ENCODE measurements at regions not wholly inside any gene's neighbourhood (a gene's known extent, or its start where the extent isn't known, plus 50 kb on each side); places are given as distances from the start of the nearest gene placed in this dataset.

- ChIA-PET POLR2A (no interaction called here), CTCF (no interaction called here)
These were observed 2223.1 kb upstream of the C9orf72 start for GRCh38 chr9:29796291-29796952.

DNA sequence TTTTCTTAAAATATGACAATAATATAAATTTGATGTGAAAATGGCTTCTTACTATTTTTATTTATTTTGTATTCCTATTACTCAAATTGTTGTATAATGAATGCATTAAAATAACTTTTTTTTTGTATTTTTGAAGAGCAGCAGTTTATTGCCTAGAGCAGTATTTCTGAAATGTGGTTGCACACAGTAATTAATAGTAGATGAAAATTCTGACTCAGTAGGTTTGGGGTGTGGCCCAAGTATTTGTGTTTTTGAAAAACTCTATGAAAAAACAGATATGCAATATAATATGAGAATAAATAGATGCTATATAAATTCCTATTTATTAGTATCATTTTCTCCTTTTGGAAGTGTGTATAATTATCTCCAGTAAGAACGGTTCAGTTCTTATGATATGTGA lies 2225.3 kb upstream of the C9orf72 start:
- ChIA-PET CTCF (no interaction called here), POLR2A (no interaction called here)

DNA sequence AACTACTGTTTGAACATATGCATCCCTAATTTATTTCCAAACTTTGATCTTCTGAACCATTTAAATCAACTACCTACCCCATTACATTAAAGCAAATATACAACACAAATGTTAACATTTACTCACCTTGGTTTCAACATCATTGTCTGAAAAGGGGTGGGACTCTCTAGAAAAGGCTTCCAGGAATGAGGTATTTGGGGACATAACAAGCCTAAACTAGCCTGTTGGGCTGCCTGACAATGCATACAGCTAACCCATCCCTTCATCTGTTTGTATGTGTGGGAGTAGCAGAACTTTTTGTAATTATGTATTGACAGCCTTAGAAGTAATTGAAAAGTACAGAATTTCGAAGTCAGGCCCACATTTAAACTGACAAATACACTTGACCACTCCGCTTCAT lies 2225.9 kb upstream of the C9orf72 start:
- ChIA-PET POLR2A (no interaction called here), CTCF (no interaction called here)

GRCh38 chr9:29800821-29801220 lies 2227.5 kb upstream of the C9orf72 start:
- POLR2A ChIA-PET: no interaction called here
- CTCF ChIA-PET: no interaction called here

GRCh38 chr9:29802454-29802853 lies 2229.2 kb upstream of the C9orf72 start:
- CTCF ChIA-PET: no interaction called here
- POLR2A ChIA-PET: no interaction called here

DNA sequence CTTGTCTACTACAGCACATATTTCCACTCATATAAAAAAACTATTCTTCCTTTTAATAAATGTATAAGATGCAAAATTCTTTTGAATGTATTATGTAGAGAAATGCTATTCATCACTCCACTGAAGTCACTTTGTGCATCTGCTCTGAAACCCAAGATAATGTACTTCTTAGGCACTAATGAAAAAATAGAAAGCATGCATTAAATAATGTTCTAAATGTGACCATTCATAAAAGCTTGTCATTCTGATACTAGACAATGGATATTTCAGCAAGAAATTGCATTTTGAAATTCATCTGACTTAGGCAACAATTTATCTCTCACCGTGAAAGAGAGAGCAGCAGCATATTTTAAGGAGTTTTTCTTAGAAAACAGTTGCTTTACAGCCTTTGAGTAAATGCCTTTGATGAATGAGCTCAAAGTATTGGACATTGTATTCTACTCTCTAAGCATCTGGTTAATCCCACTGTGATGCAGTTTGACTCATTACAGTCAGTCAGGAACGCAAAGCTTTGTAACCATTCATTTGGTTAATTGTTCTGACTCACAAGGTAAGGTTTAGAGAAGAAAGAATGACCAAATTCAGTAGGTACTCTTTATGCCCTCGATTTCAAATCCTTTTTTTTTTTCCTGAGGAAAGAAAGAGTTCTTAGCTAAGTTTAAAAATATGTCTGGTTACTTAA lies 2233.8 kb upstream of the C9orf72 start:
- CTCF ChIA-PET: no interaction called here
- POLR2A ChIA-PET: no interaction called here

DNA sequence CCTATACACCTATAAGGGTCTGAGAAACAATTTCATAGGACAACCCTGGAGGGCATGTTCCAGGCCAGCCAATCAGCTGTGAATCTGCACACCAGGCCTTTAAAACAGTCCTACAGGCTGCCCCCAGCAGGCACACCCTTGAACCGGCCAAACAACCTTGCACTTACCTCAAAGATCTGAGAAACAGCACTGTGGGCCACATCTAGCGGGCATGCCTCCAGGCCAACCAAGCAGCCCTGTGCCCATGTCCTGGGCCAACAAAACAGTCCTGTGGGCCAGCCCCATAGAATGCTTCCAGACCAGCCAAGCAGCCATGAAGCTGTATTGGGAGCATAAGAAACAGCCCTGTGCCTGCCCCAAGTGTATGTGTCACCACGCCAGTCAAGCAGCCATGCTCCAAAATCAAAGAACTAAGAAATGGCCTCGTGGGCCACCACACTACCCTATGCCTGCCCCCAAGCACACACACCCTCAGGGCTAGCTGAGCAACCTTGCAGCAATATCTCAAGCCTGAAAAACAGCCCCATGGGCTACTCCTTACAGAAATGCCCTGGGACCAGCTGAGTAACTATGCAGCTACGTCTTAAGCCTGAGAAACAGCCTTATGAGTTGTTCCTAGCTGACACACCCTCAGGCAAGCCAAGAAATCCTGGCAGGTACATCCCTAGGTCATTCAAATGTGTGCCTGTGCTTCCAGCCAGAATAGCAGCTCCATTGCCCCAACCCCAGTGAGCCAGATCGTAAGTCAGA lies 2243.8 kb upstream of the C9orf72 start:
- ChIA-PET CTCF (no interaction called here), POLR2A (no interaction called here)

GRCh38 chr9:29822458-29822857 lies 2249.2 kb upstream of the C9orf72 start:
- POLR2A ChIA-PET: no interaction called here
- CTCF ChIA-PET: no interaction called here

GRCh38 chr9:29826421-29826820 lies 2253.1 kb upstream of the C9orf72 start:
- POLR2A ChIA-PET: no interaction called here
- CTCF ChIA-PET: no interaction called here

DNA sequence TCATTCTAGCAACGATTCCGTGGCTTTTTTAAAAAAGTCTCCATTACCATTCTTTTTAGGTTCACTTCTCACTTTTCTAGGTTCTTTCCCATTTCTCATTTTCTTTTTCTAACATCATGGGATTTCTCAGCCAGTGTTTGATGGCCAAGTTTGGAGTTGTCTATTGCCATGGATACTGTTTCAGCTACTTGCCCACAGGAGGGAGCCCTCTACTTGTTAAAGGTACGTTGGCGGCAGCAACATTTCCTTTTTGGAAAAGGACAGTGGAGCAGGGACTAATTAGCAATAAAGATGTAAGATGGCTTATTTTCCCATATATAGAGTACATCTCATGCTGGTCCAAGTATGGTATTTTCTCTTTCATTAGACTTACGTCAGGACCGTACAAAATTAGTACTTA lies 2257.5 kb upstream of the C9orf72 start:
- ChIA-PET POLR2A (no interaction called here), CTCF (no interaction called here)

DNA sequence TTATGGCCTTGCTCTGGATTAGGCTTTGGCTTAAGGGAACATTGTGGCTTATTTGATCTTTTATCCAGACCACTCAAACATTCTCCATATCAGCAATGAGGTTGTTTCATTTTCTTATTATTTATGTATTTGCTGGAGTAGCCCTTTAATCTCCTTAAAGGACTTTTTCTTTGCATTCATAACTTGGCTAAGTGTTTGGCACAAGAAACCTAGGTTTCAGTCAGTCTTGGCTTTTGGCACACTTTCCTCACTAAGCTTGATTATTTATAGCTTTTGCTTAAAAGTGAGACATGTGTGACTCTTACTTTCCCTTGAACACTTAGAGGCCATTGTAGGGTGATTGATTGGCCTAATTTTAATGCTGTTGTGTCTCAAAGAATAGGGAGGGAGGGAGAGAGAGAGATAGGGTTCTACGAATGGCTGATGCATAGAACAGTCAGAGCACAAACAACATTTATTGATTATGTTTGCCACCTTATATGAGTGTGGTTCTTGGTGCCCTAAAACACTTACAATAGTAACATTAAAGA lies 2265.3 kb upstream of the C9orf72 start:
- ChIA-PET CTCF (no interaction called here), POLR2A (no interaction called here)

- ChIA-PET CTCF (no interaction called here), POLR2A (no interaction called here)
These were observed 2271.0 kb upstream of the C9orf72 start for GRCh38 chr9:29844251-29844650.

DNA sequence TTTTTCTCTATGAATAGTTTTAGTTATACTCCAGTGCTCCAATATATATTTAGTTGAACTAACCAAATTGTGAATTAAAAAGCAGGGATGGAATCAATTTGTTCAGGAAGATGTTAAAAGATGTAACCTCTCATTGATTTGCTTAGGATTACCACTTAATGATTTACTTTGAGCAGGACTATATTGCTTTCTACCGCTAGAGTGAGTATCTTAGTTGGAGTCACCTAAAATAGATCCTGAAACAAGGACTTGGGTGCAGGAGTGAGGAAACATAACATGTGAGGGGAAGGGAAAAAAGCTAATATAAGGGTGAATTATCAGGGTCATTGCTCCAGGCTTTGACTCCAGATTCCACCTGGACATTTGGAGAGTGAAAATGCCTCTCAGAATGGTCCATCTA lies 2277.4 kb upstream of the C9orf72 start:
- ChIA-PET POLR2A (no interaction called here), CTCF (no interaction called here)

- ChIA-PET CTCF (no interaction called here), POLR2A (no interaction called here)
These were observed 2288.5 kb upstream of the C9orf72 start for GRCh38 chr9:29861803-29862202.

DNA sequence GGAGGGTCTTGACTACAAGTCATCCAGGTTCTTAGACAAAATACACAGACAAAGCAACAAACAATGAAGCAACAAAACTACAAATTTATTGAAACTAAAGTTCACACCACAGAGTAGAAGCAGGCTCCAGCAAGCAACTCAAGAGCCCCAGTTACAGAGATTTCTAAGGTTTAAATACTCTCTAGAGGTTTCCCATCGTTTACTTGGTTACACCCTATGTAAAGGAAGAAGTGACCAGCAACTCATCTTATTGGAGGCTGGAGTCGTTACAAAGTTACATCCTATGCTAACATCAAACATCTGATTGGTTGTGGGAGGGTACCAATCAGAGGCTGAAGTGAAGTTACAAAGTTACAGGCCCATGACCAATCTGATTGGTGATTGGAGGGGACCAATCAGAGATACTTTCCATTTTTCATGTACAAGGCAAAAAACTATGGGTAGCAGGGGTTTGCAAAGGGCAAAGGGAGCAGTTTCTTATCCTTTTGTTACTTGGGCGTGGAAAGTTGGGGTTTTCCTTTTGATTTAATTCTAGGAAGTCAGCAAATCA lies 2292.6 kb upstream of the C9orf72 start:
- CTCF ChIA-PET: no interaction called here
- POLR2A ChIA-PET: no interaction called here

DNA sequence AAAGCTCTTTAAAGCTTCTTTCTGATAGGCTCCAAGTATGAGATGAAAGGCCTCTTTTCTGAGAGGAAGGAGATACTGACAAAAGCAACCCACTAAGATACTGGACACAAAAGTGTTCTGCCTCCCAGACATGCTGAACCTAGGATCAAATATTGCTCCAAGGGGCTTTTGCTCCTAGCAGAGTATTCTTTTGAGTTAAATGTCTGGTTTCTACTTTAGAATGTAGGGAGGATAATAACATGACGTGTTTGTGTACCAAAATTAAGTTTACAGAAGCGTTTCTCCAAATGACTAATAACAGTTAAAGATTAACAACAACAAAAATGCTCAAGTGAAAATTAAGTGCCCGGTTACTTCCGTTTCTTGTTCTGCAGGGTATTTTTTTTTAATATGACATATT lies 2293.3 kb upstream of the C9orf72 start:
- ChIA-PET POLR2A (no interaction called here), CTCF (no interaction called here)

- ChIA-PET POLR2A (no interaction called here), CTCF (no interaction called here)
These were observed 2300.3 kb upstream of the C9orf72 start for GRCh38 chr9:29873579-29873978.

GRCh38 chr9:29875547-29875946 lies 2302.3 kb upstream of the C9orf72 start:
- CTCF ChIA-PET: no interaction called here

GRCh38 chr9:29882767-29883166 lies 2309.5 kb upstream of the C9orf72 start:
- POLR2A ChIA-PET: no interaction called here
- CTCF ChIA-PET: no interaction called here

More at GRCh38 chr9:29875547-29875946, 2302.3 kb upstream of the C9orf72 start:
- POLR2A ChIA-PET: no interaction called here

DNA sequence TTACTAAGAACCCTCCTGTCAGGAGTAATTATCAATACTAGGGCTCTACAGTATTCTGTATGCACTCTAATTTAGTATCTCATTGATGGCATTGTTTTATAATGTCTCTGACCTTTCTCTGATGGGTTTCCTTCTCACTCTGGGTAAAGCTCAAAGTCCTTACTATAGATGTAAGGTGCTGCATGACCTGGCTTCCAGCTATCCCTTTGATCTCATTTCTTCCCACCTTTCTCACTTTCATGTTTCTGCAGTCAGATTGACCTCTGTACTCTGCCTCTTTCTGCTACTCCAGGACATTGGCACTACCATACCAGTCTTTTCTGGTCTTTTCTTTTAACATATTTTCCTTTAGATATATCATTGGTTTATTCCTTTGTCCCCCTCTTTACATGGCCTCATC lies 2332.8 kb upstream of the C9orf72 start:
- POLR2A ChIA-PET: no interaction called here
- CTCF ChIA-PET: no interaction called here

DNA sequence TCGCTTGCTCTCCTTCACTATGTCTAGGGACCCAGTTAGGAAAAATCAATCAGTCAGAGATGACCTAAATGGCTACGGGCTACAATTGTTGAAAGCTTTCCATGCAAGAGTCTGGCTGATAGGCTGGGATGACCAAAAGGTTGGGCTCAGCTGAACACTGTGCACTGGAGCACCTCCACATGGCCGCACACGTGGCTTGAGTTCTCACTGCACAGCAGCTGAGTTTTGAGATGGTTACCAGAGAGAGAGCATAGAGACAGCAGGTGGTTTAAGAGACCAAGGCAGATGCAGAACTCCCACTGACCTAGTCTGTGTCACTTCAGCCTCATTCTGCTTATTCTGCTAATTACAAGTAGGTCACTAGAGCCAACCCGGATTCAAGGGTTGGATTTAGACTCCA lies 2354.8 kb upstream of the C9orf72 start:
- ChIA-PET CTCF (no interaction called here), POLR2A (no interaction called here)
